ENCODE measurements at regions not wholly inside any gene's neighbourhood (a gene's known extent, or its start where the extent isn't known, plus 50 kb on each side); places are given as distances from the start of the nearest gene placed in this dataset.
A peak's percentile ranks its signal among the peaks of the same experiment; 100 is the strongest.

- H3K4me3 ChIP-seq: no peak overlapping the region
- no peak for ATAC-seq (replicated peaks in 6 of 8)
- in situ Hi-C loops (cut with MboI; ENCODE audit: low pct_unique_long_range_greater_than_20kb in 2 of 9, low sequenced_read_pairs in 9 of 9, unreplicated experiment in 9 of 9): loop anchor here in 6 of 9 experiments (10.0 to 25.0 kb wide), 5 partner anchors 231 to 388 kb away; no protein-coding TSS in a partner anchor
- H3K27ac ChIP-seq: no peak overlapping the region
- peaks cover 0 to 4% of the 10 kb centered on the region in 2 donors for H3K4me1 ChIP-seq (replicated peaks in 1 of 2)
- WGBS, 10 experiments: 42 to 75% (median 68%) methylated on average over 2 to 8 of the region's 10 CpGs; no CpG with 5 or more reads in 2 of the 10 experiments
Measured at GRCh38 chr4:10173754-10174749, 57.5 kb upstream of the WDR1 start.

GRCh38 chr4:10173037-10173753 lies 56.6 kb upstream of the WDR1 start:
- peak; percentile 59 to 90 (median 80) for ATAC-seq (replicated peaks in 6 of 8)
- in situ Hi-C loops (cut with MboI; ENCODE audit: low pct_unique_long_range_greater_than_20kb in 2 of 9, low sequenced_read_pairs in 9 of 9, unreplicated experiment in 9 of 9): loop anchor here in 6 of 9 experiments (10.0 to 25.0 kb wide), 5 partner anchors 232 to 389 kb away; no protein-coding TSS in a partner anchor
- Histone ChIP-seq H3K4me3 (no peak overlapping the region), H3K4me1 (replicated peaks in 1 of 2) (peaks cover 0 to 4% of the 10 kb centered on the region in 2 donors), H3K27ac (no peak overlapping the region)
- 15 to 73% (median 58%) methylated on average over 1 to 9 of the region's 9 CpGs; no CpG with 5 or more reads in 1 of the 10 experiments for WGBS, 10 experiments

GRCh38 chr4:10172278-10172921 lies 55.8 kb upstream of the WDR1 start:
- 8 to 100% (median 80%) methylated on average over 1 to 11 of the region's 12 CpGs; no CpG with 5 or more reads in 1 of the 10 experiments for WGBS, 10 experiments
- no peak overlapping the region for H3K27ac ChIP-seq
- peak in 1 of 8 experiments; percentile 53 for ATAC-seq (replicated peaks in 6 of 8)
- H3K4me3 ChIP-seq: no peak overlapping the region
- peaks cover 0 to 4% of the 10 kb centered on the region in 2 donors for H3K4me1 ChIP-seq (replicated peaks in 1 of 2)
- in situ Hi-C loops (cut with MboI; ENCODE audit: low pct_unique_long_range_greater_than_20kb in 2 of 9, low sequenced_read_pairs in 9 of 9, unreplicated experiment in 9 of 9): loop anchor here in 6 of 9 experiments (10.0 to 25.0 kb wide), 5 partner anchors 232 to 390 kb away; no protein-coding TSS in a partner anchor

GRCh38 chr4:10171055-10171454 lies 54.5 kb upstream of the WDR1 start:
- Histone ChIP-seq H3K27ac (no peak overlapping the region), H3K4me1 (replicated peaks in 1 of 2) (peaks cover 0 to 4% of the 10 kb centered on the region in 2 donors), H3K4me3 (no peak overlapping the region)
- ATAC-seq (replicated peaks in 6 of 8): no peak
- in situ Hi-C loops (cut with MboI; ENCODE audit: low pct_unique_long_range_greater_than_20kb in 2 of 9, low sequenced_read_pairs in 9 of 9, unreplicated experiment in 9 of 9): loop anchor here in 6 of 9 experiments (10.0 to 25.0 kb wide), 5 partner anchors 234 to 391 kb away; no protein-coding TSS in a partner anchor
- 0 to 100% (median 67%) methylated on average over 1 to 3 of the region's 3 CpGs; no CpG with 5 or more reads in 1 of the 10 experiments for WGBS, 10 experiments

GRCh38 chr4:10169839-10170387 lies 53.3 kb upstream of the WDR1 start:
- no peak for ATAC-seq (replicated peaks in 6 of 8)
- H3K4me1 ChIP-seq (replicated peaks in 1 of 2): peaks cover 0 to 4% of the 10 kb centered on the region in 2 donors
- 70 to 100% (median 94%) methylated on average over 1 to 10 of the region's 10 CpGs; no CpG with 5 or more reads in 3 of the 10 experiments for WGBS, 10 experiments
- no peak overlapping the region for H3K4me3 ChIP-seq
- in situ Hi-C loops (cut with MboI; ENCODE audit: low pct_unique_long_range_greater_than_20kb in 2 of 9, low sequenced_read_pairs in 9 of 9, unreplicated experiment in 9 of 9): loop anchor here in 6 of 9 experiments (10.0 to 25.0 kb wide), 6 partner anchors 235 to 392 kb away; no protein-coding TSS in a partner anchor
- no peak overlapping the region for H3K27ac ChIP-seq

- H3K4me1 ChIP-seq (replicated peaks in 1 of 2): peaks cover 0 to under 1% of the 10 kb centered on the region in 2 donors
- no peak for ATAC-seq (replicated peaks in 6 of 8)
- no peak overlapping the region for H3K27ac ChIP-seq
- WGBS, 10 experiments: 38 to 100% (median 59%) methylated on average over 1 to 2 of the region's 3 CpGs; no CpG with 5 or more reads in 4 of the 10 experiments
- in situ Hi-C loops (cut with MboI; ENCODE audit: low pct_unique_long_range_greater_than_20kb in 2 of 9, low sequenced_read_pairs in 9 of 9, unreplicated experiment in 9 of 9): loop anchor here in 6 of 9 experiments (10.0 to 25.0 kb wide), 5 partner anchors 244 to 394 kb away; no protein-coding TSS in a partner anchor
- H3K4me3 ChIP-seq: no peak overlapping the region
Measured at GRCh38 chr4:10168151-10168550, 51.6 kb upstream of the WDR1 start.

GRCh38 chr4:10167201-10167600 lies 50.6 kb upstream of the WDR1 start:
- in situ Hi-C loops (cut with MboI; ENCODE audit: low pct_unique_long_range_greater_than_20kb in 2 of 9, low sequenced_read_pairs in 9 of 9, unreplicated experiment in 9 of 9): loop anchor here in 6 of 9 experiments (10.0 to 25.0 kb wide), 5 partner anchors 245 to 395 kb away; no protein-coding TSS in a partner anchor
- 33 to 100% (median 55%) methylated on average over 1 to 4 of the region's 4 CpGs; no CpG with 5 or more reads in 4 of the 10 experiments for WGBS, 10 experiments

More at GRCh38 chr4:10167201-10167600, 50.6 kb upstream of the WDR1 start:
- no peak overlapping the region for H3K27ac ChIP-seq
- H3K4me3 ChIP-seq: no peak overlapping the region
- H3K4me1 ChIP-seq (replicated peaks in 1 of 2): no peaks in the 10 kb centered on the region
- ATAC-seq (replicated peaks in 6 of 8): no peak

Data from motor neuron (in vitro differentiated cells).